K562 (cell line): ENCODE measurements at regions not wholly inside any gene's neighbourhood (a gene's known extent, or its start where the extent isn't known, plus 50 kb on each side); places are given as distances from the start of the nearest gene placed in this dataset.

Experiments used
- ATAC-seq: fragments of 200-7000 bp; cut with Tn5 transposase; 3 replicates; pipeline ENCODE4 v1.9.1; 2020; ENCODE audit warnings: moderate library complexity
- BruUV-seq: library from RNA; stranded (reverse); fragments of 400-500 nt; replicated peaks from 2 replicates; lab custom pipeline; 2021; lab: Mats Ljungman, UMichigan
- CTCF ChIA-PET: fragments of 300-600 bp; formaldehyde crosslinking; extraction: SDS; loops from one replicate; lab custom pipeline; 2021; ENCODE audit warnings: low intra/inter-chr PET ratio; lab: Yijun Ruan, JAX
- POLR2A ChIA-PET: fragments of 300-600, 350-650 bp; sonication (Branson Sonifier 250); formaldehyde crosslinking; extraction: SDS; loops from one replicate; lab custom pipeline; 2021; ENCODE audit warnings: antibody characterized with exemption, inconsistent platforms; lab: Yijun Ruan, JAX
- DNase-seq, 4 experiments: peaks; one replicate each; pipeline versions ENCODE4 v3.0.0 to v3.0.0-alpha.2; 2011 to 2018; ENCODE audit warnings: low spot score in 3 of 4, mixed read lengths in 3 of 4; ENCODE audit errors: extremely low read depth in 1 of 4
- FAIRE-seq: peaks from 2 replicates; lab custom pipeline; 2011; peaks lifted over from hg19 to GRCh38; lab: Jason Lieb, UNC
- H2AFZ ChIP-seq: 2 replicates; pipeline ENCODE4 v1.6.0; 2011; ENCODE audit warnings: low read depth, low read length, control low read depth, inconsistent platforms
- H3K27ac ChIP-seq: fragments of 200-600 bp; 3 replicates; pipeline ENCODE4 v1.8.0; 2011; ENCODE audit warnings: low read depth, mild to moderate bottlenecking, control low read depth, inconsistent platforms, low read length, moderate library complexity, mixed read lengths; ENCODE audit errors: extremely low read depth
- H3K27me3 ChIP-seq, 2 experiments: fragments of 300-600 bp in 1 of 2; 2 replicates in 1 of 2; 3 replicates in 1 of 2; pipeline versions ENCODE4 v1.6.0 to v1.8.0; 2011; ENCODE audit warnings: inconsistent platforms in 2 of 2, low read length in 2 of 2, mild to moderate bottlenecking in 1 of 2, mixed read lengths in 1 of 2, moderate library complexity in 1 of 2; ENCODE audit not compliant: control insufficient read depth in 2 of 2, insufficient read depth in 2 of 2
- H3K36me3 ChIP-seq: fragments of 300-600 bp; 3 replicates; pipeline ENCODE4 v1.8.0; 2011; ENCODE audit warnings: mild to moderate bottlenecking, low read length, inconsistent platforms; ENCODE audit not compliant: control insufficient read depth, insufficient read depth
- H3K4me1 ChIP-seq, 2 experiments: fragments of 200-600 bp in 1 of 2; replicated peaks in 1 of 2; 2 replicates in 1 of 2; 3 replicates in 1 of 2; pipeline versions ENCODE4 v1.5.1 to v1.8.0; 2011; ENCODE audit warnings: inconsistent platforms in 2 of 2, low read length in 2 of 2, mild to moderate bottlenecking in 1 of 2, mixed read lengths in 1 of 2, moderate library complexity in 1 of 2; ENCODE audit not compliant: control insufficient read depth in 2 of 2, insufficient read depth in 2 of 2
- H3K4me2 ChIP-seq: 2 replicates; pipeline ENCODE4 v1.6.1; 2011; ENCODE audit warnings: low read length, control low read depth, inconsistent platforms, mixed read lengths; ENCODE audit not compliant: insufficient read depth
- H3K4me3 ChIP-seq: fragments of 200-600 bp; sonication (generic), shearing (Covaris generic); 2 replicates; pipeline ENCODE4 v1.5.1; 2016; ENCODE audit warnings: control low read depth, inconsistent platforms
- H3K79me2 ChIP-seq: fragments of 200-600 bp; 3 replicates; pipeline ENCODE4 v1.8.0; 2011; ENCODE audit warnings: low read length, inconsistent platforms; ENCODE audit not compliant: control insufficient read depth, insufficient read depth
- H3K9ac ChIP-seq, 2 experiments: 2 replicates each; pipeline versions ENCODE4 v1.6.0 to v1.6.1; 2011; ENCODE audit warnings: low read depth in 2 of 2, low read length in 2 of 2, control low read depth in 1 of 2, inconsistent platforms in 1 of 2, mild to moderate bottlenecking in 1 of 2, mixed read lengths in 1 of 2; ENCODE audit not compliant: insufficient read depth in 1 of 2
- H3K9me1 ChIP-seq: one replicate; pipeline ENCODE4 v1.6.0; 2011; ENCODE audit warnings: inconsistent platforms, mild to moderate bottlenecking, low read length, moderate library complexity; ENCODE audit not compliant: control insufficient read depth, insufficient read depth
- H3K9me3 ChIP-seq: replicated peaks from 2 replicates; pipeline ENCODE4 v1.5.1; 2011; ENCODE audit warnings: low read depth, low read length, inconsistent platforms; ENCODE audit not compliant: control insufficient read depth, insufficient read depth
- H4K20me1 ChIP-seq: replicated peaks from 2 replicates; pipeline ENCODE4 v1.6.1; 2011; ENCODE audit warnings: low read length, inconsistent platforms, mixed read lengths; ENCODE audit not compliant: control insufficient read depth, insufficient read depth
- CTBP1 ChIP-seq: fragments of 450-650 bp; IDR thresholded peaks from 2 replicates; pipeline ENCODE4 v1.6.1; 2016; ENCODE audit warnings: borderline replicate concordance
- HNRNPK ChIP-seq: fragments of 200-400 bp; formaldehyde crosslinking; IDR thresholded peaks from one replicate; pipeline ENCODE4 v1.6.1; 2018; ENCODE audit warnings: mild to moderate bottlenecking, low read depth, low read length; ENCODE audit not compliant: poor library complexity, severe bottlenecking
- HSF4 ChIP-seq: fragments of 250-450 bp; sonication (Bioruptor Pico); IDR thresholded peaks from 2 replicates; pipeline ENCODE4 v2.1.2; 2022; ENCODE audit warnings: mild to moderate bottlenecking, moderate library complexity, borderline replicate concordance
- KDM5B ChIP-seq: fragments of 200-600 bp; sonication (generic); IDR thresholded peaks from 2 replicates; pipeline ENCODE4 v1.6.1; 2012; ENCODE audit warnings: low read depth, mild to moderate bottlenecking, moderate library complexity, low read length, control low read depth, inconsistent platforms; ENCODE audit not compliant: insufficient replicate concordance
- KLF10 ChIP-seq: fragments of 250-450 bp; sonication (Bioruptor Pico); IDR thresholded peaks from 2 replicates; pipeline ENCODE4 v1.6.1; 2021; ENCODE audit warnings: matching md5 sums
- PBX2 ChIP-seq, 2 experiments: IDR thresholded peaks in 1 of 2; conservative IDR thresholded peaks in 1 of 2; 2 replicates each; pipeline ENCODE4 v1.6.1; 2016; ENCODE audit warnings: low read depth in 2 of 2, mild to moderate bottlenecking in 1 of 2, missing compliant biosample characterization in 1 of 2, missing genetic modification characterization in 1 of 2, moderate library complexity in 1 of 2
- PYGO2 ChIP-seq: fragments of 450-650 bp; IDR thresholded peaks from 2 replicates; pipeline ENCODE4 v1.6.1; 2016; ENCODE audit warnings: mild to moderate bottlenecking, missing genetic modification characterization, moderate library complexity, missing compliant biosample characterization
- RFX7 ChIP-seq: fragments of 250-450 bp; sonication (Bioruptor Pico); IDR thresholded peaks from 2 replicates; pipeline ENCODE4 v1.5.1; 2021; ENCODE audit warnings: mild to moderate bottlenecking
- SMC3 ChIP-seq: conservative IDR thresholded peaks from 2 replicates; pipeline ENCODE4 v1.6.1; 2011; ENCODE audit warnings: low read depth, low read length, improper control_type of control experiment; ENCODE audit not compliant: insufficient read depth
- SRSF3 ChIP-seq: fragments of 200-400 bp; formaldehyde crosslinking; IDR thresholded peaks from 2 replicates; pipeline ENCODE4 v1.6.1; 2016; ENCODE audit warnings: mild to moderate bottlenecking, low read length, moderate library complexity; ENCODE audit not compliant: insufficient read depth
- STAG1 ChIP-seq: sonication (generic); formaldehyde crosslinking; IDR thresholded peaks from 2 replicates; pipeline ENCODE4 v1.5.0; 2020; ENCODE audit warnings: missing genetic modification reagents, borderline replicate concordance
- STAT5B ChIP-seq: fragments of 250-450 bp; sonication (Bioruptor Pico); IDR thresholded peaks from 2 replicates; pipeline ENCODE4 v1.8.0; 2021; ENCODE audit warnings: mild to moderate bottlenecking, inconsistent platforms
- ZEB2 ChIP-seq: fragments of 450-650 bp; IDR thresholded peaks from 2 replicates; pipeline ENCODE4 v1.6.1; 2016
- ZNF239 ChIP-seq: fragments of 250-450 bp; sonication (Bioruptor Pico); IDR thresholded peaks from 2 replicates; pipeline ENCODE4 v1.4.0; 2020; ENCODE audit warnings: mild to moderate bottlenecking
- ZNF280A ChIP-seq: fragments of 450-650 bp; IDR thresholded peaks from 2 replicates; pipeline ENCODE4 v1.6.1; 2018; ENCODE audit warnings: mild to moderate bottlenecking, low read depth; ENCODE audit not compliant: partially characterized antibody
- ZNF316 ChIP-seq: fragments of 450-650 bp; IDR thresholded peaks from 2 replicates; pipeline ENCODE4 v1.6.1; 2016
- ZNF551 ChIP-seq: fragments of 250-450 bp; sonication (Bioruptor Pico); IDR thresholded peaks from 2 replicates; pipeline ENCODE4 v1.5.0; 2021; ENCODE audit warnings: mild to moderate bottlenecking, moderate library complexity
- WGBS: fragments of 100-300 bp; shearing (Covaris generic); methylation state at CpG from one replicate; pipeline ENCODE4 v1.1.6; 2016; ENCODE audit warnings: low coverage, mixed read lengths; ENCODE audit not compliant: insufficient coverage; ENCODE audit errors: missing lambda C conversion rate; 5-methylcytosine and 5-hydroxymethylcytosine counted together
- in situ Hi-C: fragments of 300-500 bp; cut with MboI; formaldehyde crosslinking; loops from 4 replicates; pipeline ENCODE4 v1.15.0; 2018; ENCODE audit warnings: inconsistent platforms, mixed read lengths
- intact Hi-C: fragments of 100-400 bp; cut with micrococcal nuclease; formaldehyde crosslinking; loops from 2 replicates; pipeline ENCODE4 v1.14.2; 2022
- TF ChIP-seq, protein P1 (sequence below): IDR thresholded peaks from 2 replicates; pipeline ENCODE4 v1.6.1; 2011; ENCODE audit not compliant: insufficient read length; ENCODE audit errors: extremely low read depth

GRCh38 chr5:164578401-164578800 lies 1073.0 kb downstream of the MAT2B start:
- Histone ChIP-seq H3K27ac (no peak overlapping the region), H3K27me3 (no peaks in the 10 kb centered on the region), H3K4me1 (no peaks in the 10 kb centered on the region), H3K36me3 (no peaks in the 10 kb centered on the region), H2AFZ (no peak overlapping the region), H4K20me1 (no peaks in the 10 kb centered on the region), H3K9me3 (no peaks in the 10 kb centered on the region), H3K9me1 (no peaks in the 10 kb centered on the region), H3K79me2 (no peaks in the 10 kb centered on the region), H3K4me2 (no peak overlapping the region), H3K4me3 (no peak overlapping the region)
- no peak for ATAC-seq
- POLR2A ChIA-PET = no interaction called here
- in situ Hi-C loops (no loop called here), intact Hi-C loops (no loop called here)
- WGBS = 6% methylated on average over 5 of the region's 5 CpGs
- TF ChIP-seq CTBP1 (no peak), SRSF3 (no peak), RFX7 (CRISPR knock-in tag) (no peak), HNRNPK (no peak), ZNF280A (no peak), ZNF551 (CRISPR knock-in tag) (no peak), PYGO2 (tag) (no peak), ZNF239 (CRISPR knock-in tag) (no peak), ZEB2 (no peak), SMC3 (no peak), KDM5B (no peak), PBX2 (CRISPR knock-in tag; IDR thresholded peaks at IDR 0.05; ENCODE audit: low read depth) (no peak), PBX2 (tag; conservative IDR thresholded peaks at IDR 0.05; ENCODE audit: low read depth) (no peak), STAG1 (CRISPR knock-in tag) (no peak), STAT5B (CRISPR knock-in tag) (no peak), KLF10 (no peak), ZNF316 (no peak), HSF4 (CRISPR knock-in tag) (no peak)
- TF ChIP-seq, protein P1, sequence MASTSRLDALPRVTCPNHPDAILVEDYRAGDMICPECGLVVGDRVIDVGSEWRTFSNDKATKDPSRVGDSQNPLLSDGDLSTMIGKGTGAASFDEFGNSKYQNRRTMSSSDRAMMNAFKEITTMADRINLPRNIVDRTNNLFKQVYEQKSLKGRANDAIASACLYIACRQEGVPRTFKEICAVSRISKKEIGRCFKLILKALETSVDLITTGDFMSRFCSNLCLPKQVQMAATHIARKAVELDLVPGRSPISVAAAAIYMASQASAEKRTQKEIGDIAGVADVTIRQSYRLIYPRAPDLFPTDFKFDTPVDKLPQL = no peak
- TF ChIP-seq, all 486 proteins: peak for 0
- no TSS peak for BruUV-seq
- CTCF ChIA-PET = no interaction called here
- no peak for FAIRE-seq
- no peak for DNase-seq
- no peak overlapping the region for H3K9ac ChIP-seq
